Sigmoid colon (tissue), 6 donors: ENCODE measurements at regions not wholly inside any gene's neighbourhood (a gene's known extent, or its start where the extent isn't known, plus 50 kb on each side); places are given as distances from the start of the nearest gene placed in this dataset.

Source experiments
- DNase-seq: peaks from one replicate; pipeline ENCODE4 v3.0.0-alpha.2; 2019
- H3K27ac ChIP-seq, 4 donors: fragments of 200-600 bp; sonication (generic); one replicate each; pipeline ENCODE4 v1.5.1; 2016 to 2019; ENCODE audit warnings: mild to moderate bottlenecking in 1 of 4
- H3K27me3 ChIP-seq, 3 donors: fragments of 200-600 bp; sonication (generic); one replicate each; pipeline ENCODE4 v1.5.1; 2019; ENCODE audit warnings: mild to moderate bottlenecking in 1 of 3
- H3K36me3 ChIP-seq, 4 donors: fragments of 200-600 bp; sonication (generic); one replicate each; pipeline ENCODE4 v1.5.1; 2016 to 2019
- H3K4me1 ChIP-seq, 4 donors: fragments of 200-600 bp; sonication (generic); one replicate each; pipeline ENCODE4 v1.5.1; 2017 to 2019
- H3K4me3 ChIP-seq, 4 donors: fragments of 200-600 bp; sonication (generic); one replicate each; pipeline ENCODE4 v1.5.1; 2017 to 2019; ENCODE audit warnings: mild to moderate bottlenecking in 2 of 4, moderate library complexity in 1 of 4
- H3K9me3 ChIP-seq, 4 donors: fragments of 200-600 bp in 3 of 4; sonication (generic) in 3 of 4; one replicate each; pipeline versions ENCODE4 v1.5.1 to v1.6.1; 2013 to 2019
- CTCF ChIP-seq, 4 experiments: fragments of 450-650 bp in 3 of 4; fragments of 200-600 bp in 1 of 4; IDR thresholded peaks; one replicate each; pipeline ENCODE4 v1.5.1; 2016 to 2019; ENCODE audit warnings: antibody characterized with exemption in 4 of 4, mild to moderate bottlenecking in 3 of 4, moderate library complexity in 2 of 4
- EP300 ChIP-seq, 4 donors: sonication (generic); formaldehyde crosslinking; IDR thresholded peaks; one replicate each; pipeline ENCODE4 v1.6.1; 2017; ENCODE audit warnings: antibody characterized with exemption in 4 of 4
- POLR2A ChIP-seq, 2 donors: fragments of 450-650 bp; IDR thresholded peaks; one replicate each; pipeline ENCODE4 v1.6.1; 2016; ENCODE audit warnings: antibody characterized with exemption in 2 of 2, mild to moderate bottlenecking in 2 of 2, moderate library complexity in 2 of 2
- POLR2AphosphoS5 ChIP-seq, 4 donors: sonication (generic); formaldehyde crosslinking; IDR thresholded peaks; one replicate each; pipeline ENCODE4 v1.6.1; 2017; ENCODE audit warnings: antibody characterized with exemption in 4 of 4
- WGBS, 2 donors: extraction: QIAGEN DNeasy Blood & Tissue Kit; methylation state at CpG; one replicate each; pipeline ENCODE4 v1.1.7; 2013; 5-methylcytosine and 5-hydroxymethylcytosine counted together
- intact Hi-C: fragments of 100-400 bp; cut with DNase I; formaldehyde crosslinking; loops from one replicate; pipeline ENCODE4 v1.15.1; 2023
- donor health status: healthy with polysubstance abuse.
- donor health status: healthy.

DNA sequence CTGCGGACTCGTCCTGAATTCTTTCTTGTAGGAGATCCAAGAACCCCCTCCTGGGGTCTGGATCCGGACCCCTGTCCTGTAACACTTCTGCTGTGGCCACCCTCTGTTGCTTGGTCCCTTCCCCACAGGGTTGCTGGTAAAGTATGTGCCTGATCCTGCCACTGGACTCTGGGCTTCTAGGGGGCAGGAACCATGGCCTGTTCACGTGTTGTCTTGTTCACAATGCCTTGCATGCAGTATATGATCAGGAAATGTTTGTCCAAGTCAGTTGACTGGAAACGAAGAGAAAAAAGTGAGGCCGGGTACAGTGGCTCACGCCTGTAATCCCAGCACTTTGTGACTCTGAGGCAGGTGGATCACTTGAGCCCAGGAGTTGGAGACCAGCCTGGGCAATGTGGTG is 139.3 kb upstream of the ALDH1B1 start:
- H3K4me3 ChIP-seq, result no peak overlapping the region
- no peaks in the 10 kb centered on the region for H3K36me3 ChIP-seq
- no peaks in the 10 kb centered on the region for H3K27me3 ChIP-seq
- no peak overlapping the region for H3K27ac ChIP-seq
- H3K4me1 ChIP-seq, result no peaks in the 10 kb centered on the region
- WGBS, 2 donors, result 86 to 88% methylated on average over 7 of the region's 7 CpGs
- DNase-seq, result no peak
- intact Hi-C loops, result no loop called here
- H3K9me3 ChIP-seq, result no peaks in the 10 kb centered on the region
- TF ChIP-seq POLR2A (IDR thresholded peaks at IDR 0.05), result no peak
- TF ChIP-seq POLR2AphosphoS5 (IDR thresholded peaks at IDR 0.05), result no peak
- no peak for TF ChIP-seq EP300 (IDR thresholded peaks at IDR 0.05)
- TF ChIP-seq CTCF (IDR thresholded peaks at IDR 0.05), result no peak

DNA sequence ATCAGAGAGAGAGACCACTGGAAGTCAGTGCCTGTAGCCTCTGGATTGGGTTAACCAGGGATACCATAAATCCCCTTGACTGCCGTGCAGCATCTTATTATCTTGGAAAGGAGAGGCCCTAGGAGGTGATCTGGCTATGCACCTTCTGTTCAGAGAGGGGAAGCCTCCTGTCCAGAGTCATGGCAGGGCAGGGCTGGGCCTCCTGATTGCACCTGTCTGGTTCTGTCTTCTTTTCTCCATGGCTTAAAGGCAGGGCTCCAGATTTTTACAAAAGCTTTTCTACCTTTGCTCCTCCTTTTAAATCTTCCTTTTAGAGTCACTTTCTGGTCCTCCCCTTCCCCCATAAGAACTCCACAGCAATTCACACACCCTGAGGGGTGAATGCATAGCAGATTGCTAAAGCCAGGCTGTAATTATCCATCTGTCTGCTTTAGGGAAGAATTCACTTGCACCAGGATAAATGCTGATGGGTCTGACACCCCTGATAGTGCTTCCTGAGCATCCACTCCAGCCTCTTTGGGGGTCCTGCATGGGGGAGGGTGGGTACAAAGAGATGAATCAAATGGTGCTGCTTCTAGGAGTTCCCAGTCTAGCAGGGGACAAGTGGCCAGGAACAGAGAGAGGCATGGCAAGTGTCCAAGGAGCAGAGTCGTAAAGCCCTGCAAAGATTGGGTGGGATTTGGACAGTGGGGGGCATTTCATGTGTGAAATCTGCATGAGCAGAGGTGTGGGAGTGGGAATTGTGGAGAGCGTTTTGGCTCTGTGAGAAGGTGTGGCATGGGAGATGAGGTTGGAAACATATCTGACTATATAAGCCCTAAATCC is 141.3 kb upstream of the ALDH1B1 start:
- no peaks in the 10 kb centered on the region for H3K27me3 ChIP-seq
- DNase-seq, result no peak
- intact Hi-C loops, result no loop called here
- H3K4me1 ChIP-seq, result no peaks in the 10 kb centered on the region
- no peak for TF ChIP-seq POLR2AphosphoS5 (IDR thresholded peaks at IDR 0.05)
- no peak for TF ChIP-seq POLR2A (IDR thresholded peaks at IDR 0.05)
- no peak for TF ChIP-seq CTCF (IDR thresholded peaks at IDR 0.05)
- TF ChIP-seq EP300 (IDR thresholded peaks at IDR 0.05), result no peak
- 62 to 81% methylated on average over 3 of the region's 3 CpGs for WGBS, 2 donors
- no peaks in the 10 kb centered on the region for H3K36me3 ChIP-seq
- no peak overlapping the region for H3K27ac ChIP-seq
- no peak overlapping the region for H3K4me3 ChIP-seq
- no peaks in the 10 kb centered on the region for H3K9me3 ChIP-seq

DNA sequence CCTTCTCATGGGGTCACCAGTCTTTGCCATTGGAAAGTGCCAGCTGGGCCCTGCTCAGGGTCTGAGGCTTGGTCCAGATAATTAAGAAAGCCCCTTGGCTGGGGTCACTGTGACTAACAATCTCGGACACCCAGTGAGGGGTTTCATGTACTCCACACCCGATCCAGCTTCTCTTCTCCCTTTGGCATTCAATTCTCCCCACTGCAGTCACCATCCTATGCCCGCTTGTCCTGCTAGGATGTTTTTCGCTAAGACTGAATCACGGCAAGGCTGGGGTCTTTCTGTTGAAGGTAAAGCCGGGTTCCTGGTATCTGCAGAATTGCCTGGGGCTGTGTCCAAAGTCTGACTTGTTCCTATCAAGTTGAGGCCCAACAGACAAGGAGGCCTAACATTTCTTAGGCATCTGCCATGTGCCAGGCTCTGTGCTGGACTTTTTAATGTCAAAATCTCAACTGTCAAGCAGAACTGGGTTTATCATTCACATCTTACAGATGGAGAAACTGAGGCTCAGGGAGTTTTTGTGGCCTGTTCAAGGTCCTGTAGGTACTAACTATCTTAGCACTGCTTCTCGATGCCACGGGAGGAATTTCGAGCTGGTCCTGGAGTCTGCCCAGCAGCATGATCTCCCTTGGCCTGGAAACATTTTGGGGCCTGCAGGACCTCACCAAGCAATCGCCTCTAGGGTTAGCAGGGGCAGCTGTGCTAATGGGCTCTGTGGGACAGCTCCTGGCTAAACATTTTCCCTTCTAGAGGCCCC is 142.0 kb upstream of the ALDH1B1 start:
- 85 to 92% methylated on average over 10 of the region's 10 CpGs for WGBS, 2 donors
- intact Hi-C loops, result no loop called here

DNA sequence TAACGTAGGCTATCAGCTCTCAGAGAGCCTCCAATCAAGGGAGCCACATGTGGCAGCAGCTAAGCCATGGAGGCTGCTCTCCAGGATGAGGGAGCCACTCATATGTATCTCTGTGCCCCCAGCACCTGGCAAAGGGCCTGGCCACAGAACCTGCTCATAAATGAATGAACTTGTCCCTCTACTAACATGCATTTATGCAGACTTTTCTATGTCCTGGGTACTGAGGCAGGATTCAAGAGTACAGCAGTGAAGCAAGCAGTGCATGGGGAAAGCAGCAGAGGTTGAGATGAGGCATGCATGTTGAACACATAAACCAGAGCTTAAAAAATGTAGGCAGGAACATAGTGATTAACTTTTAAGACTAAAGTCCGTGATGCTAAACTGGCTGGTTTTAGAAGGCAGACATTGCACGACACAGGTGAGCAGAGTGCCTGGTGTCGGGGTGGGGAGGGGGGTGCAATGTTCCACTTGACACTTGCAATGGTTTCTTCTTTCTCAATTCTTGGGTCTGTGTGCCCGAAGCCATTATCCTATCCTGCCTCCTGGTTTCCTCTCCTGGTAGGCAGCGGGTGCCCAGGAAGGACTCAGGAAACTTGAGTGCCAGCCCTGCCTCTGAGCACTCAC is 142.8 kb upstream of the ALDH1B1 start:
- no peak for TF ChIP-seq POLR2AphosphoS5 (IDR thresholded peaks at IDR 0.05)
- no peak for TF ChIP-seq POLR2A (IDR thresholded peaks at IDR 0.05)
- TF ChIP-seq CTCF (IDR thresholded peaks at IDR 0.05), result no peak
- TF ChIP-seq EP300 (IDR thresholded peaks at IDR 0.05), result no peak
- H3K27ac ChIP-seq, result no peak overlapping the region
- H3K9me3 ChIP-seq, result no peaks in the 10 kb centered on the region
- WGBS, 2 donors, result 82 to 86% methylated on average over 6 of the region's 6 CpGs
- H3K4me1 ChIP-seq, result no peaks in the 10 kb centered on the region
- no peak for DNase-seq
- intact Hi-C loops, result no loop called here
- H3K36me3 ChIP-seq, result no peaks in the 10 kb centered on the region
- H3K4me3 ChIP-seq, result no peak overlapping the region
- no peaks in the 10 kb centered on the region for H3K27me3 ChIP-seq

More for the DNA sequence above, 142.0 kb upstream of the ALDH1B1 start:
- Histone ChIP-seq H3K36me3 (no peaks in the 10 kb centered on the region), H3K27ac (no peak overlapping the region), H3K9me3 (no peaks in the 10 kb centered on the region), H3K4me3 (no peak overlapping the region), H3K4me1 (no peaks in the 10 kb centered on the region), H3K27me3 (no peaks in the 10 kb centered on the region)
- TF ChIP-seq EP300 (IDR thresholded peaks at IDR 0.05) (no peak), POLR2AphosphoS5 (IDR thresholded peaks at IDR 0.05) (no peak), POLR2A (IDR thresholded peaks at IDR 0.05) (no peak), CTCF (IDR thresholded peaks at IDR 0.05) (no peak)
- no peak for DNase-seq
